ENCODE measurements at regions not wholly inside any gene's neighbourhood (a gene's known extent, or its start where the extent isn't known, plus 50 kb on each side); places are given as distances from the start of the nearest gene placed in this dataset.
"Not testable (repeated sequence)": the region's sequence is repeated elsewhere in the genome, so short reads cannot be mapped to it uniquely, and the experiment has no call there.

DNA sequence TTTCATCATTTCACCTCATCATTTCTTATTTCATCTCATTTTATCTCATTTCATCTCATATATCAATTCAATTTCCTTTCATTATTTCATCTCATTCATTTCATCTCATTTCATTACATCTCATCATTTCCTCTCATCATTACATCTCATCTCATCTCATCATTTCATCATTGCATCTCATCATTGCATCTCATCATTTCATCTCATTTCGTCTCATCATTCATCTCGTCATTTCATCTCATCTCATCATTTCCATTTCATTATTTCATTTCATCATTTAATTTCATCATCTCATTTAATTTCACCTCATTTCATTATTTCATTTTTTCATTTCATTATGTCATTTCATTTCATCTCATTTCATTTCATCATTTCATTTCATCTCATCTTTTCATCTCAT lies 168.5 kb upstream of the FAM72C start:
- DNase-seq (ENCODE audit: low read depth) = not testable (repeated sequence)

DNA sequence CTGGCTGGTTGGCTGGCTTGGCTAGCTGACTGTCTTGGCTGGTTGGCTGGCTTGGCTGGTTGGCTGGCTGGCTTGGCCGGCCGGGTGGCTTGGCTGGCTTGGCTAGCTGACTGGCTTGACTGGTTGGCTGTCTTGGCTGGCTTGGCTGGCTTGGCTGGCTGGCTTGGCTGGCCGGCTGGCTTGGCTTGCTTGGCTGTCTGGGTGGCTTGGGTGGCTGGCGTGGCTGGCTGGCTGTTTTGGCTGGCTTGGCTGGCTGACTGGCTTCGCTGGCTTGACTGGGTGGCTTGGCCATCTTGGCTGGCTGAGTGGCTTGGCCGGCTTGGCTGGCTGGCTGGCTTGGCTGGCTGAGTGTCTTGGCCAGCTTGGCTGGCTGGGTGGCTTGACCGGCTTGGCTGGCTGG lies 133.2 kb upstream of the FAM72C start:
- not testable (repeated sequence) for DNase-seq (ENCODE audit: low read depth)

DNA sequence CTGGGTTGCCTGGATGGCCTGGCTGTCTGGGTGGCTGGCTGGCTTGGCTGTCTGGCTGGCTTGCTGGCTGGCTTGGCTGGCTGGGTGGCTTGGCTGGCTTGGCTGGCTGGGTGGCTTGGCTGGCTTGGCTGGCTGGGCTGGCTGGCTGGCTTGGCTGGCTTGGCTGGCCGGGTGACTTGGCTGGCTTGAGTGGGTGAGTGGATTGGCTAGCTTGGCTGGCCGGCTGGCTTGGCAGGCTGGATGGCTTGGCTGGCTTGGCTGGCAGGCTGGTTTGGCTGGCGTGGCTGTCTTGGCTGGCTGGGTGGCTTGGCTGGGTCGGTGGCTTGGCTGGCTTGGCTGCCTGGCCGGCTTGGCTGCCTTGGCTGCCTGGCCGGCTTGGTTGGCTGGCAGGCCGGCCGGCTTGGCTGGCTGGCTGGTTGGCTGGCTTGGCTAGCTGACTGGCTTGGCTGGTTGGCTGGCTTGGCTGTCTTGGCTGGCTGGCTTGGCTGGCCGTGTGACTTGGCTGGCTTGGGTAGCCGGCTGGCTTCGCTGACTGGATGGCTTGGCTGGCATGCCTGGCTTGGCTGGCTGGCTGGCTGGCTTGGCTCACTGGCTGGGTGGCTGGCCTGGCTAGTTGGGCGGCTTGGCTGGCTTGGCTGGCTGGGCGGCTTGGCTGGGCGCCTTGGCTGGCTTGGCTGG lies 132.4 kb upstream of the FAM72C start:
- peak; percentile 10 for DNase-seq (ENCODE audit: low read depth)

DNA sequence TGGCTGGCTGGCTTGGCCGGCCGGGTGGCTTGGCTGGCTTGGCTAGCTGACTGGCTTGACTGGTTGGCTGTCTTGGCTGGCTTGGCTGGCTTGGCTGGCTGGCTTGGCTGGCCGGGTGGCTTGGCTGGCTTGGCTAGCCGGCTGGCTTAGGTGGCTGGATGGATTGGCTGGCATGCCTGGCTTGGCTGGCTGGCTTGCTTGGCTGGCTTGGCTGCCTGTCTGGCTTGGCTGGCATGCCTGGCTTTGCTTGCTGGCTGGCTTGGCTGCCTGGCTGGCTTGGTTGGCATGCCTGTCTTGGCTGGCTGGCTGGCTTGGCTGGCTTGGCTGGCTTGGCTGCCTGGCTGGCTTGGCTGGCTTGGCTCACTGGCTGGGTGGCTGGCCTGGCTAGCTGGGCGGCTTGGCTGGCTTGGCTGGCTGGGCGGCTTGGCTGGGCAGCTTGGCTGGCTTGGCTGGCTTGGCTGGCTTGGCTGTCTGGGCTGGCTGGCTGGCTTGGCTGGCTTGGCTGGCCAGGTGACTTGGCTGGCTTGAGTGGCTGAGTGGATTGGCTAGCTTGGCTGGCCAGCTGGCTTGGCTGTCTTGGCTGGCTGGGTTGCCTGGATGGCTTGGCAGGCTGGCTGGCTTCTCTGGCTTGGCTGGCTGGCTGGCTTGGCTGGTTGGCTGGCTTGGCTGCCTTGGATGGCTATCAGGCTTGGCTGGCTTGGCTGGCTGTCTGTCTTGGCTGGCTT lies 131.5 kb upstream of the FAM72C start:
- peak; percentile 18 for DNase-seq (ENCODE audit: low read depth)

- peak; percentile 1 for DNase-seq (ENCODE audit: low read depth)
Measured at GRCh38 chr1:144102046-144102745, 130.4 kb upstream of the FAM72C start.

DNA sequence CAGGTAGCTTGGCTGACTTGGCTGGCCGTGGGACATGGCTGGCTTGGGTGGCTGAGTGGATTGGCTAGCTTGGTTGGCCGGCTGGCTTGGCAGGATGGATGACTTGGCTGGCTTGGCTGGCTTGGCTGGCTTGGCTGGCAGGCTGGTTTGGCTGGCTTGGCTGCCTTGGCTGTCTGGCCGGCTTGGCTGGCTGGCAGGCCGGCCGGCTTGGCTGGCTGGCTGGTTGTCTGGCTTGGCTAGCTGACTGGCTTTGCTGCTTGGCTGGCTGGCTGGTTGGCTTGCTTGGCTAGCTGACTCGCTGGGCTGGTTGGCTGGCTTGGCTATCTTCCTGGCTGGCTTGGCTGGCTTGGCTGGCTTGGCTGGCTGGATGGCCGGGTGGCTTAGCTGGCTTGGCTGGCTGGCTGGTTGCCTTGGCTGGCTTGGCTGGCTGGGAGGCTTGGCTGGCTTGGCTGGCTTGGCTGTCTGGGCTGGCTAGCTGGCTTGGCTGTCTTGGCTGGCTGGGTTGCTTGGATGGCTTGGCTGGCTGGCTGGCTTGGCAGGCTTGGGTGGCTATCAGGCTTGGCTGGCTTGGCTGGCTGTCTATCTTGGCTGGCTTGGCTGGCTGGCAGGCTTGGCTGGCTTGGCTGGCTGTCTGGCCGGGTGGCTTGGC lies 129.7 kb upstream of the FAM72C start:
- DNase-seq (ENCODE audit: low read depth) = peak; percentile 1

- peak; percentile 15 for DNase-seq (ENCODE audit: low read depth)
Measured at GRCh38 chr1:144077167-144077841, 105.5 kb upstream of the FAM72C start.

GRCh38 chr1:144076646-144077045 lies 104.9 kb upstream of the FAM72C start:
- DNase-seq (ENCODE audit: low read depth) = not testable (repeated sequence)

DNA sequence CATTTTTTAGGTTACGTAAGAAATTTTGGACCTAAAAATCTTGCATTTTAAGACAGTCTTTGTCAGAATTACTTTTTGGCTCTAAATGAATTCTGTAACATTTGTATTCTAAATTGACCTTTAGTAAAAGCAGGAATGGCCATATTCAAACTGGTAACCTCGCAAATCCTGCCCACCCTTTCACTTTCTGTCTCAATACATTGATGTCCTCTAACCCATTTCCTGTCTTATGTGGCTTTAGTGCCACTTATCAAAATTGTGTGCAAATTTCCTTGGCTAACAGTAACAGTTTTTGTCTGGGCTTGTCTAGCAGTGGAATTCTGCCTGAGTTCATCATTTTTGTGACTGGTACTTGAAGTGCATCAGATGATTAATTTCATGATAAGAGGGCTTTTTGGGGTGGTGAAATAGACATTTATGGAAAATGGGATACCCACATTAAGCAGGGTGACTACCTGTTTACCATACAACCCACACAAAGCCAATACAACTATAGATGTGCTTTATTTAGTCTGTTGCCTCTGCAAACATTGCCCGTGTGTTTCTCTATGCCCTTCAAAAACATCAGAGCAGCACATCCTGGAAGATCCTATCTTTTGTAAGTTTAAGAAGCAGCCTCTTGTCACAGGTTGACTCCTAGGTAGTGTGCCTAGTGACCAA lies 98.7 kb upstream of the FAM72C start:
- not testable (repeated sequence) for DNase-seq (ENCODE audit: low read depth)

DNA sequence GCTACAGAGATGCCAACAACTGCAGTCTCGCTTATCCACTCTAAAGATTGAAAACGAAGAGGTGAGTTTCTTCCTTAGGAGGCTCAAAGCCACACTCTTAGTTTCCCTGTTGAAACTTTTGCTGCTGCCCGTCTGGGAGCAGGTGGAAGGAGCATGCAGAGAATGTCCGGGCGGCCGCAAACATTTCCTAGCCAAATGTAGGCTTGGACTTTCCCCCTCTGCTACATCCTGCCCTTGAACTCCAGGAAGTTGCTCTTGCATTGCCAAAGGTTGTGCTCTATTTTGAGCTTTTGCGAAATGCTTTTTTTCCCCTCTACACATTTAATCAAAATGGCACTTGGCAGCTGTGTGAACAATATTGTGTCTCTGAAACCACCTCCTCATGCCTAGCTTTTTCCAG lies 95.3 kb upstream of the FAM72C start:
- DNase-seq (ENCODE audit: low read depth) = not testable (repeated sequence)

DNA sequence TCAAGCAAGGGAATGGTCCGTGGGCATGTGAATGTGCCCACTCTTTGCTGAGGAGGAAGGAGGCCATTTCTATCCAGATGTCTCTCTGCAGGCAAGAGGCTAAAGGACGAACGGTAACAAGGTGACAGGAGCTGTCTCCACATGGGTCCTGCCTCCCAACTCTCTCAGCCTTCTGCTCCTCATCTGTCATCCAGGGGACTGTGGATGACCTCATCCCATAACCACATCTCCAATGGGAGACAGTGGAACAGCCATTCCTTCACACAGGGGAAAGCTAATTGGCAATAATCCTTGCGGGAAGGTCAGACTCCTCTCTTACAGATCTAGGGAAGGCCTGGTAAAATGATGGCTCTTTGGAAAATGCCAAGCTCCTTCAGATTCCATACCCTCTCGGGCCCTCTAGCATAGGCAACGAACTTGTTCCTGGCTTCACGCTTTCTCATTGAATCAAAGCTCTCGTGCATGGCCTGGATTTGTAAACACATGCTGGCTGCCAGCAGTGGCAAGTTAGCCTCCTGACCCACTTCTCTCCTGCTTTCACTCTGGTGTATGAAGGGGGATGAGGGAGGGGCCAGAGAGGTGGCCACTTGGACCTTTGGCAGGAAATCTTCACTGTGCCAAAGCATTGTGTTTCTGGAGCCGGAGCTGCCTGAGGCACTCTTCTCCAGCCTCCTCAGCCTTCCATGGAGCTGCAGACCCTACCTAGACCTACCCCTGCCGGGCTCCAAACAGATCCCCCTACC lies 94.5 kb upstream of the FAM72C start:
- DNase-seq (ENCODE audit: low read depth) = not testable (repeated sequence)

DNA sequence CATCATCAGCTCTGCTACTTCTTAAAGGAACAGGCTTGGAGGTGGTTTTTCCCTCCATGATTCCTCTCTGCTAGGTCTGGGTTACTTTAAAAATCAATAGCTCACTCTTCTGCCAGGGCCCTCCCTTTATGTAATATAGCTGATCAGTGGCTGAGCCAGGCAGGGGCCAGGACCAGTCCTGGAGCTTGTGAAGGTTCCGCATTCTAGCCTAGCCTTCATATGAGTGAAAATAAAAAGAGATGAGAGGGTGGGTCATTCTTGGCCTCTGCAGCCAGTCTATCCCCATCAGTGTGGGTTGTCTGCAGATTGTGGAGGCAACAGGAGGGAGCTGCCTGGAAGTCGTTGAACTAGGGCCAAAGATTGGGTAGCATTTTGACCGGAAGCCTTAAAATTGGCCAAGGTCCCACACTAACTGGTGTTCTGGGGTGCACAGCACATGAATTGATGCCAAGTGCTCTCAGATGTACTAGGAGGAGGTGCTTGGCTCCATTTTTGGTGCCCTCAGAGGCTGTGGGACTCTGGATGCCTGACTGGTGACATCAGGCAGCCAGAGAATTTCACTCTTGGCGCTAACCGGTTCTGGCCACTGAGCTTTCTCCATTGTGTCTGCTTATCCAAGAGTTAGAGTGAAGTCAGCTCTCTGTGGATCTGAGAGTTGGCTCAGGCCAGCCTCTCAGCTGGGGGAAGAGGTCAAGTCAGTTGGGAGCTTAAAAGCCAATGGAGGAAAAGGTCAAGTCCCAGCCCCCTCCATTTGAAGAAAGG lies 93.7 kb upstream of the FAM72C start:
- DNase-seq (ENCODE audit: low read depth) = not testable (repeated sequence)

GRCh38 chr1:144049365-144049764 lies 77.6 kb upstream of the FAM72C start:
- not testable (repeated sequence) for DNase-seq (ENCODE audit: low read depth)

GRCh38 chr1:144046645-144047044 lies 74.9 kb upstream of the FAM72C start:
- DNase-seq (ENCODE audit: low read depth) = not testable (repeated sequence)

GRCh38 chr1:144045751-144046546 lies 74.2 kb upstream of the FAM72C start:
- DNase-seq (ENCODE audit: low read depth) = peak; percentile 1

GRCh38 chr1:144042251-144042650 lies 70.5 kb upstream of the FAM72C start:
- DNase-seq (ENCODE audit: low read depth) = not testable (repeated sequence)

- DNase-seq (ENCODE audit: low read depth) = not testable (repeated sequence)
Measured at GRCh38 chr1:144040293-144040692, 68.5 kb upstream of the FAM72C start.

- DNase-seq (ENCODE audit: low read depth) = not testable (repeated sequence)
Measured at GRCh38 chr1:144034045-144034444, 62.3 kb upstream of the FAM72C start.

- DNase-seq (ENCODE audit: low read depth) = not testable (repeated sequence)
Measured at GRCh38 chr1:144031550-144031949, 59.8 kb upstream of the FAM72C start.
